ENCODE measurements at regions not wholly inside any gene's neighbourhood (a gene's known extent, or its start where the extent isn't known, plus 50 kb on each side); places are given as distances from the start of the nearest gene placed in this dataset.
A peak's percentile ranks its signal among the peaks of the same experiment; 100 is the strongest.

GRCh38 chr20:3316136-3316535 lies 77.1 kb upstream of the SLC4A11 start:
- intact Hi-C loops (cut with micrococcal nuclease), result no loop called here
- no peak for TF ChIP-seq CTCF (IDR thresholded peaks at IDR 0.05; ENCODE audit: borderline replicate concordance)
- H3K4me1 ChIP-seq, result peaks cover 52% of the 10 kb centered on the region
- no peaks in the 10 kb centered on the region for H3K27me3 ChIP-seq (ENCODE audit: low read depth)
- H3K4me3 ChIP-seq, result no peak overlapping the region
- peak overlapping the region; percentile 22 for H3K27ac ChIP-seq (replicated peaks)
- DNase-seq, result no peak
- H3K9me3 ChIP-seq (replicated peaks), result no peaks in the 10 kb centered on the region
- H3K36me3 ChIP-seq, result peaks cover 41% of the 10 kb centered on the region

- Histone ChIP-seq H3K27me3 (ENCODE audit: low read depth) (no peaks in the 10 kb centered on the region), H3K4me3 (no peak overlapping the region), H3K4me1 (peaks cover 53% of the 10 kb centered on the region), H3K9me3 (replicated peaks) (no peaks in the 10 kb centered on the region), H3K36me3 (peaks cover 47% of the 10 kb centered on the region), H3K27ac (replicated peaks) (peak overlapping the region; percentile 71)
- no peak for TF ChIP-seq CTCF (IDR thresholded peaks at IDR 0.05; ENCODE audit: borderline replicate concordance)
- intact Hi-C loops (cut with micrococcal nuclease), result no loop called here
- DNase-seq, result no peak
Observed at GRCh38 chr20:3315136-3315535, 76.1 kb upstream of the SLC4A11 start.

- intact Hi-C loops (cut with micrococcal nuclease), result no loop called here
- H3K36me3 ChIP-seq, result peaks cover 47% of the 10 kb centered on the region
- H3K27ac ChIP-seq (replicated peaks), result peak overlapping the region; percentile 71
- DNase-seq, result no peak
- H3K4me3 ChIP-seq, result no peak overlapping the region
- no peak for TF ChIP-seq CTCF (IDR thresholded peaks at IDR 0.05; ENCODE audit: borderline replicate concordance)
- H3K4me1 ChIP-seq, result peaks cover 54% of the 10 kb centered on the region
- no peaks in the 10 kb centered on the region for H3K9me3 ChIP-seq (replicated peaks)
- no peaks in the 10 kb centered on the region for H3K27me3 ChIP-seq (ENCODE audit: low read depth)
Observed at GRCh38 chr20:3314391-3314790, 75.4 kb upstream of the SLC4A11 start.

- Histone ChIP-seq H3K9me3 (replicated peaks) (no peaks in the 10 kb centered on the region), H3K4me1 (peaks cover 61% of the 10 kb centered on the region), H3K27ac (replicated peaks) (peak overlapping the region; percentile 71), H3K27me3 (ENCODE audit: low read depth) (no peaks in the 10 kb centered on the region), H3K4me3 (no peak overlapping the region), H3K36me3 (peaks cover 51% of the 10 kb centered on the region)
- TF ChIP-seq CTCF (IDR thresholded peaks at IDR 0.05; ENCODE audit: borderline replicate concordance), result no peak
- intact Hi-C loops (cut with micrococcal nuclease), result no loop called here
- no peak for DNase-seq
Observed at GRCh38 chr20:3313683-3314065, 74.7 kb upstream of the SLC4A11 start.

- Histone ChIP-seq H3K4me3 (no peak overlapping the region), H3K4me1 (peaks cover 62% of the 10 kb centered on the region), H3K36me3 (peaks cover 51% of the 10 kb centered on the region), H3K27me3 (ENCODE audit: low read depth) (no peaks in the 10 kb centered on the region), H3K9me3 (replicated peaks) (no peaks in the 10 kb centered on the region), H3K27ac (replicated peaks) (peak overlapping the region; percentile 71)
- no peak for TF ChIP-seq CTCF (IDR thresholded peaks at IDR 0.05; ENCODE audit: borderline replicate concordance)
- intact Hi-C loops (cut with micrococcal nuclease), result no loop called here
- DNase-seq, result no peak
Observed at GRCh38 chr20:3312940-3313682, 74.1 kb upstream of the SLC4A11 start.
